NCI-H526 treated with DMSO at 0.1 percent for 48 hours (cell line): ENCODE measurements at regions not wholly inside any gene's neighbourhood (a gene's known extent, or its start where the extent isn't known, plus 50 kb on each side); places are given as distances from the start of the nearest gene placed in this dataset.
"Not testable (repeated sequence)": the region's sequence is repeated elsewhere in the genome, so short reads cannot be mapped to it uniquely, and the experiment has no call there.

Experiments used
- DNase-seq: peaks from one replicate; lab custom pipeline; 2025; lab: John Stamatoyannopoulos, UW

DNA sequence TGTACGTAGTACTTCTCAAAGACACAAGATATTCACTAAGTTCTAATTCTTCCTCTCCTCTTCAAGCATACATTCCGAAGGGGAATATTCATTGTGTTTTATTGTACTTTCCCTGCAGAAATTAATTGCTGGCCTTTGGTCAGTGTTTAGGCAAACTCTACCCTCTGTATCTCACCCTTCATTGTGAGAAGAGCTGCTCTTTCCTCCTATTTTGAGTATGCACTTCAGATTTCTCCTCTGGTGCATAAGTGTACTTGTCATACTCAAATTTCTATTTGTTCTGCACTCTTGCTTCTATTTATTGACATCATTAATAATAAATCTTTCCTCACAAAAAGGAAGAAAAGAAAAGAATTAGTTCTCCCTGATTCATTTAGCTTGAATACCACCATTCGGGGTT is 485.4 kb upstream of the SLC8A1 start:
- DNase-seq = no peak

DNA sequence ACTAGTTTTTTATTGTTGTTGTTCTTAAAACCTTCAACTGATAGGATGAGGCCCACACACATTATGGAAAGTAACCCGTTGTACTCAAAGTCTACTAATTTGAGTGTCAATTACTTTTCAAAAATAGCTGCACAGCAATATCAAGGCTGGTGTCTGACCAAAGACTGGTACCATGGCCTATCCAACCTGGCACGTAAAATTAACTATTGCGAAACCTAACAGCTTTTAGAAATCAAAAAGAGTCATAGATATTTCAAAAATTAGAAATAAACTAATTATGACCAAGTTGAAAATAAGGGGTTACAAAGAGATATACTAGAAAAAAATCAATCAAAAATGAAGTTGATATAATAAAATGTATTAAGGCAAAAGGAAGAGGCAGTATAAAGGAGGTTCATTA is 501.5 kb upstream of the SLC8A1 start:
- no peak for DNase-seq

DNA sequence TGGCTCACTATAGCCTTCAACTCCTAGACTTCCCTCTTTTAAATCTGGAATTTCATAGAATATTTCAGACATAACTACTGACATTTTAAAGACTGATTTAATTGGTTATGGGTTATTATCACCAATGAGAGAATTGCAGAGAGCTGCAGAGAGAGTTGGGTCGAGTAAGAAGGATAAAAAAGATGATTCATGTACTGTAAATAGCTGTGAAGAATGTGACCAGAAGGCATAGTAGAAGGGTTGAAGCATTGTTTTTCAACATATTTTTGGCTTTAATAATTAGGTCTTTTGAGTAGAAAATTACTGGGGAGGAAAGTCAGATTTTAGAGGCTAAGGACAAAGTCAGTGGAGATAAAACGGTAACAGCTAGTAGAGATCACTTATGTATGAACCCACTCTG is 503.2 kb upstream of the SLC8A1 start:
- no peak for DNase-seq

DNA sequence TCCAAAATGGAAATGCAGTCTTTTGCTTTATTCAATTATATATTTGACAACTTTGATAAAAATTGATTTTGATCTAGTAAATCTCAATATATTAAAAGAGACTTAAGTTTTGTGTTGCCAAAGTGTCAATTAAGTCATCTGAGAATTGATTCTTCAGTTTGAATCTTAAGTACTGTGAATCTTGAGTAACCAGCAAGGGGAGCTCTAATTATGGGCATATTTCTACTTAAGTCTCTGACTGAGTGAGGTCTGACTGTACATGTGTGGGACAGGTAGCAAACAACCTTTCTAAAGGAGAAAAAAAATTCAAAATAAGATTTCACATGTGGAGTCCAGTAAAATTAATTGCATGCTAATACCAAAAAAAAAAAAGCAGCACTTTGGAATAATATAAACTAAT is 503.7 kb upstream of the SLC8A1 start:
- no peak for DNase-seq

DNA sequence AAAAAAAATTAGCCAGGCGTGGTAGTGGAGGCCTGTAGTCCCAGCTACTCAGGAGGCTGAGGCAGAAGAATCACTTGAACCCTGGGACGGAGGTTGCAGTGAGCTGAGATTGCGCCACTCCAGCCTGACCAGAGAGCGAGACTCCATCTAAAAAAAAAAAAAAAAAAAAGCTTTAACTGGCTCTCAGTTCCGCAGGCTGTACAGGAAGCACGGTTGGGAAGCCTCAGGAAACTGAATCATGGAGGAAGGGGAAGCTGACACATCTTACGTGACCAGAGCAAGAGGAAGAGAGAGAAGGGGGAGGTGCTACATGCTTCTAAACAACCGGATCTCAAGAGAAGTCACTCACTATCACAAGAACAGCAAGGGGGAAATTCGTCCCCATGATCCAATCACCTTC is 505.6 kb upstream of the SLC8A1 start:
- no peak for DNase-seq

DNA sequence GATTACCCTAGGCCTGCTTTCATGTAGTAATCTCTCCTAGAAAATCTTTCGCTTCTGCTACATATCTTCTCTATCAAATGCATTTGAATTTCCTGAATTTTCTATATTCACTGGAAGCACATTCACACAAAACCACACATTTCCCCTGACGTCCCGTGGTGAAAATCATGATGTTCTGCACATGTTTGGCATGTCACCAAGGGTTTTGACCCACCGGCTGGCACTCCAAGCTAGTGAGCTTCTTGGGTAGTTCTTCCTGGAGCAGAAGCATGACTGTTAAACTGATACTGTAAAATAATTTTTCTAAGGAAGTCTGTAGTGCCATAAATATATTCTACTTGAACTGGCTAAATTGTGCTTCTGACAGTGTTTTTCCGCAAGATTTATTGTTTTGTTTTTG is 510.1 kb upstream of the SLC8A1 start:
- no peak for DNase-seq

DNA sequence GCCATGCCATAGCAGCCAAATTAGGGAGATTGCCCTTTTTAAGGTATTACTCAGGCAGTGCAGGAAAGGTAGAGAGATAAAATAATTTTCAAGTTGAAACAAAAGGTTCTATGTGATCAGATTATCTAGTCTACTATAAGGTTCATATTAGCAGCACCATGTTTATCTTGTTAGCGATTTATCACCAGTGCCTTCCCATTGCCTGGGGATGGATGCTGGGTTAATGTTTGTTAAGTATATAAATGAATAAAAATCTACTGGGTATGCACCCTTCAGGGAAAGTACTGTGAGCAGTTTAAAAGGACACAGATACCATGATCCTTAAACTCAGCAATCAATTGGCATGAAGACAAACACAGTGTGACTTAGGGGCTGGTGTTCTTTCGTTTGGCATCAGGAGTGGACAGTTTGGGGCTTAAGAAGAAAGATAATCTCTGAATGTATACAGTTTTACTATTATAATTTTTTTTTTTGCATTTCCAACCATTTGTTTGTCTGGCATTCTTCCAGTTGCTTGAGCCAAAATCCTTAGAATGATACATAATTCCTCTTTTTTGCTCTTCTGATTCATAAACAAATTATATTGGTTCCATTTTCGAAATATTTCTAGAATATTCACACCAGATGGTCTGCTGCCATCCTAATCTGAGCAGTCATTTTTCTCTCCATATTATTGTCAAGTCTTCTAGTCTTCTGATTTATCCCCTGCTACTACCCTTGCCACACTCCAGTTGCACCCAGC is 512.8 kb upstream of the SLC8A1 start:
- DNase-seq = no peak

DNA sequence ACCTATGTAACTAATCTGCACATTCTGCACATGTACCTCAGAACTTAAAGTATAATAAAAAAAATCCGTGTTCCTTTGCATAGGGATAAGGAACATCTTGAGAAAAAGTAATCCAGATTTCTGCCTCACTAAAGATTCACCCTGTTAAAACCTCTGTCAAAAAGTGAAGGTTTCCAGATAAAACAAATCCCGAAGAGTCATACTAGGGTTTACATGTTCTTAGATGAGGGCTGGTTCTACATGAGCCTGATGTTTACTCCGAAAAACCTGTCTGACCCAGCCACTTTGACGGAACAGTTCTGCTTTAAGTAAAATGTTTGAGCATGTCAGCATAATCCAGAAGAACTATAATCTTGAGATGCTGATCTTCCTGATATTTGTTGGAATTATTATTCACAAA is 515.6 kb upstream of the SLC8A1 start:
- no peak for DNase-seq

DNA sequence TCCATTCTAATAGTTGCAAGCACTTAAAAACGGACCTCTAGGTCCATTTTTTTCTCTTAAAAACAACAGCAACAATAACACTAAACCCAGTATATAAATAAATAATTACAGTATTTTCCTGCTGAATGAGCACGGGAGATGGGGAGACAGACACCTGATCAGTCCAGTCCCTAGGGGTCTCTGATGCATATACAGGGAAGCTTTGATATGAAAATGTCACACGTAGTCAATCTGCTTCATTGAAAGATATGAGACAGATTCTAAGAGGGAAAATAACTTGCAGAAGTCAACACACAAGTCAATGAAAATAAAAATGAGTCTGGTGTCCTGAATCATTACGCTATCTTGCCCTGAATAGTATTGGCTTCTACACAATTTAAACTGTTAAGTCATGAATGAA is 523.3 kb upstream of the SLC8A1 start:
- no peak for DNase-seq

DNA sequence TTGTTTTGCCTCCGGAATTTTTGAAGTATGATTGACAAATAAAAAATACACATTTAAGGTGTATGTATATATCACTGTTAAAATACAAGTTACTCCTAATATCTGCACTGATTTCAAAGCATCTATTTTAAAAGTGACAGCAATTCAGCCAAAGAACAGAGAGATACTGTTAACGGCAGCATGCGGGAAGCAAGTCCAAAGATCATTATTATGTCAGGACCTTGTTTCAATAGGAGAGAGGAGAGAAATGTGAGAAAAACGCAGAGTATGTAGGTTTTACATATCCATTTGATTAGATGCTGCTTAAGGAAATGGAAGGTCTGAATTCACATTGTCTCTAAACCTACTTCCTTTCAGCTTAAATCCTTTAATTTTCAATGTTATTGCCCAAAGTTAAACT is 545.5 kb upstream of the SLC8A1 start:
- no peak for DNase-seq

DNA sequence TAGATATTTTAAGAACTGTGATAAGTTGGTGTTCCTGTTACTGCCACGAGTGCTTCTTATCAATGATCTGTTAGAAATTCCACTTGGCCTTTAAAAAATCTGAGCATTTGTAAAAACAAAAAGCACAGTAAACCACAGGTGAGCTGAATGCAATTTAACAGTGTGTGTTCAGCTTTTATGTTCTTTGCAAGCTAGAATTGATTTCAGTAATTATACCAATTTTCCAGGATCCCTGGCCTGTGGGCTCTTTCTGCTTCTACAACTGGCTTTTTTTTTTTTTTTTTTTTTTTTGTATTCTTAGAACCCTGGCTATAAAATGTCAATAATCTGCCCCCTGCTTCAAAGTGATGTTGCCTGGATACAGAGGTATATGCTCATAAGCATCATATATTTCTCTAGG is 548.5 kb upstream of the SLC8A1 start:
- no peak for DNase-seq

DNA sequence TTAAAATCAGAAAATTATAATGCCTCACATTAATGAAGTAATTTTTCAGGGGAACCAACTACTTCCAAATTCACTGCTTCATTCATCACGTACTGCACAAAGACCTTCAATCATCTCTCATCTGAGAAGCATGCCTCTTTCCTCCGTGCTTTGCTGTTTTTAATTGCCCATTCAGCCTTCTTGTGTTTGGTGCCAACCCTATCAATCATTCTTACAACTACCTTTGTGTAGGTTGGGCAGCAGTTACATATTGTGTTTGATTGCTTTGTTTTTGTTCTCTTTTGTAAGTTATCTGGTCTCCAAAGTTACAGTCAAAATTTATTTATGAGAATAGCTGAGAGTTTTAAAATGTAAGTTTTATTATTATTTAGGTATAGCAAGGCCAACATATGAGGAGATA is 549.0 kb upstream of the SLC8A1 start:
- DNase-seq = no peak

DNA sequence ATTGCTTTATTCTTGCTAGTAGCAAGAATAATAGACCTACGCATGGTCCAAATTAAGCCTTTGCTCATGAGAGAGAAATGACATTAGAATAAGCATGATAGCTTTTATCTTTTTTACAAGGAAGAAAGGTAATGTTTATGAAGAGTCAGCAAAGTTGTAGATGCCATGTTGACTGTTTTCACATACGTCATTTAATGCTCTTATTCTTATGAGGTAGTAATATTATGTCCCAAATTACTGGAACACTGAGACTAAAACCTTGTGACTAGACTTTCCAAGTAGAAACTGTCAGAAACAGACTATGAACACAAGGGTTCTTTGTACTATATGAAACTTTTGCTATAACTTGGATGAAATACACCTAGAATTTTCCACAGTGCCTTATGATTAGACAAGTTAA is 552.8 kb upstream of the SLC8A1 start:
- no peak for DNase-seq

DNA sequence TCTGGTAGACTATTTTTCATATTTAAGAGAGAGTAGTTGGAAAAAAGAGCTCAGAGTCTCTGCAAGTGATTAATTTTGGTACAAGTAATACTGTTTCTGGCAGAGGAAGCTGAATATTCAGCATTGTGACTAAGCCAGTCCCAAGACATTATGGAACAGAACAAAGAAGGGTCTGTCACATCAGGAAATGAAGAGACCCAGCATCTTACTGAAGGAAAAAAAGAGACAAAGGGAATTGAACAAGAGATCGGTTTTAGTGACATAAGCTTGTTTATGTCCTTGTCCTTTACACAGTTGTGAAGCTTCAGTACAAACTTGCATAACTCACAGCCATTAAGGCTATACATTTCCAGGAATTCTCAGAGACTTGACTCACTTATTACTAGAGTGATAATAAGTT is 568.5 kb upstream of the SLC8A1 start:
- no peak for DNase-seq

DNA sequence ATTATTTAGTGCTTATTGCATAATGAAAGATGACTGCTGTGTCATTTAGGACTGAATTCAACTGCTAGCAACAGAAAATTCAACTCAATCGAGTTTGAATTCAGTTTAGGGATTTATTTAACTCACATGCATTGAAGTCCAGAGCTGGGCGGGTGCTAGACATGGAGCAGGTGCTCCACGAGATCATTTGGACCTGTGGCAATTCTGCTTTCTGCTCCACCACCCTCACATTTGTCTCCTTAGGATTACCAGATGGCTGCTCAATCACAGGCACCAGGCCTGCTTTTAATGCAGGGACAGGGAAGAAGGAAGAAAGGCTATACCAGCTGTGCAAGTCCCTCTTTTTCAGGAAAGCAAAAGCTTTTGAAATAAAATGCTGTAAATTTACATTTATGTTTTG is 572.9 kb upstream of the SLC8A1 start:
- no peak for DNase-seq

DNA sequence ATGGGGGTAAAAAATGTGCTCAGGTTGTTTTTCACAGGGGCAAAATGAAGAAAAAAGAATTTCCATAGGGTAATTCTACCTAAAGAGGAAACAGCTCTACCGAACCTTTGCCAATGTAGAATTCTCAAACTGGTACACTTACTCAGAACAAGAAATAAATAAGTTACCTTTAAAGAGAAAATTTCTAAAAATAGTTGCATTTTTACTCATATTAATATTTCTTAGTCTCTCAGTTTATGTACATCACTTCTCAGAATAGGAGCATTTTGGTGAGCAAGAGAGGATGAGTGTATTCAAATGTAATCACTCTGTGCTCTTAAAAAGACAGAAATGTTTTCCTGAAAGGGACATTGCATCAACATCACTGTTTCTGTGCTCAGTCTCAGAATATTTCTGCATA is 574.7 kb upstream of the SLC8A1 start:
- no peak for DNase-seq

DNA sequence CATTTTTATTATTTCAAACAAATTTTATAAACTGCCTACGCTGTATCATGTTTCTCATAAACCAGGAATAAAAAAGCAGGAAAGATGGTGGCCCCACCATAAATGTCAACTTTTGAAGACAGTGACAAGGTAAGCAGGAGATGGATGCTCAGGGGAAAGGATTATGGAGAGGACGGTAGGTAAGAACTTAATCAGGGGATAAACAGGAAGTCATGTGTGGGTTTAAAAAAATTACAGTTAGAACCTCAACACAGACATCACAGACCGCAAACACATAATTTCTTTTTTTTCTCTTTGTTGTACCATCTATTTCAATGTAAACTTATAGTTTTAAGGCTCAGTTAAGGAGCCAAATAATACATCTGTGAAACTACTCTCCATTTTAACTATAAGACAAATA is 575.2 kb upstream of the SLC8A1 start:
- DNase-seq = no peak

DNA sequence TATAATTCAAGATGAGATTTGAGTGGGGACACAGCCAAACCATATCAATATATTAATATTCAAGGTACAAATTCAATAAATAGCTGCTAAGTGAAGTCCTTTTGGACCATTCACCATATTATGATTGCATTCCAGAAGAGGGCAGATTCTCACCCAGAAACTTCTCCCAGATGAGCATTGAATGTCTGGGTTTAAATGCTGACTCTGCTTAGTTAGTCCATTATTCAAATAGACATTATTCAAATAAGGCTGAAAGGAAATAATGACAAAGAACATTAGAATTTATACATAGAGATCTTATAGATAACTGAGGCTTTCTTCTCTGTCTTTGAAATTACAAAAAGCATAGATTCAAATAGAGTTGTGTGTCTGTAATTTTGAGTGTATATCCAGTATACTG is 579.4 kb upstream of the SLC8A1 start:
- no peak for DNase-seq

DNA sequence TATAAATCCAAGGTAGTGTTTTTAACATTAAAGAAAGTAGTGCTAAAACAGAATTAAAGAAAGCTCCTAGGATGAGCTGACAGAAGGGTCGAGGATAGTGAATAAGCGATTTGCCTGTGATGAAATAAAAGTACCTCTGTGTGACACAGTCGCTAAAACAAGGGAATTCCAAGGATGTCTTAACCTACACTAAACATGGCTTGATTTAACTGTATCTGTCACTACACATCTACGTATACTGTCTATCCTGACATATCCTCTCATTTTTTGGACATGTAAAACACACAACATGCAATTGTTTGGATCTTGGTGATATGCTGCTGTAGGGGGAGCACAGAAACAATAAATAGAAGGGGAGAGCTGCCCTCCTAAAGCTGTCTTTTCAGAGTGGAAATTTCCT is 580.8 kb upstream of the SLC8A1 start:
- DNase-seq = no peak

DNA sequence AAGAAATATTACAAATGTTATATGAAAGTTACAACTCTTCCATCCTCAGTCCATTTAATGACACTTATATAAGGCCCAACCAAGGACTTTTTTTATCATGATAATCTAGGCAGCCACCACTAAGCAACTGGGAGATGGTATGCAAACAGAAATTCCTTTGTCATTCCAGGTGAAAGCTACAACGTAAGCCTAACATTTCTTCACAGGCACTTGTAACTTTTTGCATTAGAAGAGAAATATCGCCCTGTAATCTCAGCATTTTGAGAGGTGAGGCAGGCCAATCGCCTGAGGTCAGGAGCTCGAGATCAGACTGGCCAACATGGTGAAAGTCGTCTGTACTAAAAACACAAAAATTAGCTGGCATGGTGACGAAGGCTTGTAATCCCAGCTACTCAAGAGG is 581.2 kb upstream of the SLC8A1 start:
- DNase-seq = no peak

DNA sequence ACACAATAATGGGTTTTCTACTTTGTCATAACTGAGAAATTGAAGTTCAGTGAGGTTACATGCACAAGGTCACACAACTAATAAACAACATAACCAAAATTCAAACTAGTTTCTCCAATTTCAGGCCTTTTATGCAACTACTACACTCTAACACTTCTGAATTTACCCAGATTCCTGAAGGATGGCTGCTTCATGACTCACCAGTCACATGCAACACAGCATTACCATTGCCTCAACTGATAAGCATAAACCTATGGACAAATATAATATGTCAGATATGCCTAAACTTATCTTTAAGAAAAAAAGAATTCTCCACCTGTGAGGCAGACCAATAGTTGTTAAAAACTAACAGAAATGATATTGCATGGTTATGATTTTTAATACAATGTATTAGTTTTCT is 586.5 kb upstream of the SLC8A1 start:
- DNase-seq = no peak

DNA sequence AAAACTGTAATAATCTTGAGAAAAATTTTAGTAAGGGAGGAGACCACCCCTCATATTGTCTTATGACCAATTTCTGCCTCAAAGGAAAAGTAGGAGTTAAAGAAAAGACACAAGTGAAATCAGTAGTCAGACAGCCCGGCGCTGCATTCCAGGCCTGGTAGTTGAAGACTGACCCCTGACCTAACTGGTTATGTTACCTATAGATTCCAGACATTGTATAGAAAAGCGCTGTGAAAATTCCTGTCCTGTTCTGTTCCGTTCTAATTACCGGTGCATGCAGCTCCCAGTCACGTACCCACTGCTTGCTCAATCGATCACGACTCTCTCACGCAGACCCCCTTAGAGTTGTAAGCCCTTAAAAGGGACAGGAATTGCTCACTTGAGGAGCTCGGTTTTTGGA is 587.9 kb upstream of the SLC8A1 start:
- not testable (repeated sequence) for DNase-seq

DNA sequence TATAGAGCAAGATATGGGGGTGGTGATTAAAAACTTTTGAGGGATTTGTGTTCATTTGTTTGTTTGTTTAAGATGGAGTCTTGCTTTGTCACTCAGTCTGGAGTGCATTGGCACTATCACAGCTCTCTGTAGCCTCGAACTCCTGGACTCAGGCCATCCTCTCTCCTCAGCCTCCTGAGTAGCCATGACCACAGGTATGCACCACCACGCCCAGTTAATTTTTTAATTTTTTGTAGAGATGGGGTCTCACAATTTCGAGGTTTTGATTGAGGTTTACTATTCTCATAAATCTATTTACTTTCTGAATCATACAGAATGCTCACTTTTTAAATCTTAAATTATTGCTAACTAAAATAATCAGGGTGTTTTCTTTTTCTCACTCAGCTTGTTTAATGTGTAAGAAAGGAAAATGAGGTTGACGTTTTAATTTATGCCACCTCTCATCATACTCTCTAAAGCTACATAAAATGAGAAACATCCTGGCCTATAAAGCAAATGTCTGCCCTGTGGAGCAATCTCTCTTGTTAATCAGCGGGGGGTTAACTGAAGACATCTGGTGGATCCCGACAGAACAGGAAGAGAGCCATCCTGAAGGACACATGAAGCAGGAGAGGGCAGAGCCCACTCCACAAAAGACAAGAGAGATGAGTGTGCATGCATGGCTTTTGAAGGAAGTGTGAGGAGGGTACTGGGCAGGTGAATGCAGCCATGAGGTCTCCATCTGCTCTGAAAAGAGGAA is 589.1 kb upstream of the SLC8A1 start:
- no peak for DNase-seq

DNA sequence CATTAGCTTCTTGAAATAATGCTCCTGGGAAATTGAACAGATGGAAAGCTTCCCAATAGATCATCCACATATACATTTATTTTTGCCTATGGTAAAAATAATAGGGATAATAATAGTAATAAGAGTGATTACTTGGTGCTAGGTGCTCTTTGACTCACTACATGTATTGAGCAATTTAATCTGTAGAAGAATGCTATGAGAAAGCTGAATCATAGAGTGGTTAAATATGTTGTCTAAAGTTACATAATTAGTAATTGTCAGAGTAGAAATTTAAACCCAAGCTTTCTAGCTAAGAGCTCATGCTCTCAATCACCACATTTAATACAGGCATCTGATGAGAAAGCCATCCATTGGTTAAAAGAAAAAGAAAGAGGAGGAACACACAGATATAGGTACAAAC is 590.5 kb upstream of the SLC8A1 start:
- DNase-seq = no peak
